GM23248 (cell line): ENCODE measurements at regions not wholly inside any gene's neighbourhood (a gene's known extent, or its start where the extent isn't known, plus 50 kb on each side); places are given as distances from the start of the nearest gene placed in this dataset.

Experiments
- EZH2 ChIP-seq: fragments of 200-600 bp; sonication (generic); IDR thresholded peaks from 2 replicates; pipeline ENCODE4 v1.6.1; 2018; ENCODE audit warnings: antibody characterized with exemption, mild to moderate bottlenecking; ENCODE audit not compliant: insufficient read depth, poor library complexity, severe bottlenecking
- EZH2phosphoT487 ChIP-seq: fragments of 200-600 bp; sonication (generic); IDR thresholded peaks from 2 replicates; pipeline ENCODE4 v1.6.1; 2018; ENCODE audit warnings: antibody characterized with exemption, moderate library complexity, mild to moderate bottlenecking, low read depth; ENCODE audit not compliant: insufficient read depth

DNA sequence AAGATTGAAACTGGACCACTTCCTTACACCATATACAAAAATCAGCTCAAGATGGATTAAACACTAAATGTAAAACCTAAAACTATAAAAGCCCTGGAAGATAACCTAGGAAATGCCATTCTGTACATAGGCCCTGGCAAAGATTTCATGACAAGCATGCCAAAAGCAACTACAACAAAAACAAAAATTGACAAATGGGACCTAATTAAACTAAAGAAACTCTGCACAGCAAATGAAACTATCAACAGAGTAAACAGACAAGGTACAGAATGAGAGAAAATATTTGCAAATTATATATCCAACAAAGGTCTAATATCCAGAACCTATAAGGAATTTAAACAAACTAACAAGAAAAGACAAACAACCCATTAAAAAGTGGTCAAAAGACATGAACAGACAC is 173.1 kb upstream of the CCDC54 start:
- TF ChIP-seq EZH2phosphoT487 (no peak), EZH2 (no peak)
